ENCODE measurements at regions not wholly inside any gene's neighbourhood (a gene's known extent, or its start where the extent isn't known, plus 50 kb on each side); places are given as distances from the start of the nearest gene placed in this dataset.

- TF ChIP-seq POLR2AphosphoS5 (IDR thresholded peaks at IDR 0.05): no peak
- no peak for TF ChIP-seq CTCF (IDR thresholded peaks at IDR 0.05)
- TF ChIP-seq POLR2A (IDR thresholded peaks at IDR 0.05; ENCODE audit: low read depth): no peak
- TF ChIP-seq EP300 (IDR thresholded peaks at IDR 0.05): no peak
Observed at GRCh38 chr2:204015118-204015843, 78.7 kb downstream of the ICOS start.

Data from esophagus muscularis mucosa (tissue), 4 donors.